A673 (cell line): ENCODE measurements at regions not wholly inside any gene's neighbourhood (a gene's known extent, or its start where the extent isn't known, plus 50 kb on each side); places are given as distances from the start of the nearest gene placed in this dataset.

Experiments
- CTCF ChIP-seq: fragments of 300-800, 200-600 bp; sonication (generic); conservative IDR thresholded peaks from 2 replicates; pipeline ENCODE4 v1.5.1; 2017; ENCODE audit warnings: low read depth, mild to moderate bottlenecking, antibody characterized with exemption, low read length, moderate library complexity, mixed read lengths
- EZH2 ChIP-seq: fragments of 200-600 bp; sonication (generic); IDR thresholded peaks from 2 replicates; pipeline ENCODE4 v1.6.1; 2017; ENCODE audit warnings: borderline replicate concordance, low read depth, mild to moderate bottlenecking, mixed read lengths, antibody characterized with exemption, low read length; ENCODE audit not compliant: poor library complexity, severe bottlenecking

- no peak for TF ChIP-seq CTCF
- TF ChIP-seq EZH2 = no peak
These were observed 121.6 kb upstream of the NOCT start for GRCh38 chr4:138894011-138894410.
